ENCODE measurements at regions not wholly inside any gene's neighbourhood (a gene's known extent, or its start where the extent isn't known, plus 50 kb on each side); places are given as distances from the start of the nearest gene placed in this dataset.

GRCh38 chr13:88978607-88979006 lies 1307.4 kb downstream of the SLITRK5 start:
- H2BK15ac ChIP-seq (ENCODE audit: low read depth, low read length), result no peak overlapping the region
- peaks cover 3% of the 10 kb centered on the region; the same call in 1 of the 2 replicates for H3K9me3 ChIP-seq (ENCODE audit: control insufficient read depth, insufficient read depth, low read length)
- H2AFZ ChIP-seq (replicated peaks; ENCODE audit: low read length, poor library complexity), result no peak overlapping the region
- no peak overlapping the region for H2AK9ac ChIP-seq (replicated peaks; ENCODE audit: low read depth, low read length, poor library complexity)
- no peak overlapping the region for H3K56ac ChIP-seq (ENCODE audit: extremely low read depth, insufficient read depth, low read length)
- no peaks in the 10 kb centered on the region for H3K4me1 ChIP-seq (ENCODE audit: control insufficient read depth, insufficient read depth, low read length)
- no peak overlapping the region for H3K23ac ChIP-seq (ENCODE audit: low read depth, low read length)
- WGBS, 2 experiments (ENCODE audit: extremely low coverage in 2 of 2, insufficient read length in 1 of 2), result 17% methylated on average over 1 of the region's 2 CpGs; no CpG with 5 or more reads in 1 of the 2 experiments
- POLR2A ChIA-PET (ENCODE audit: unreplicated experiment), result no interaction called here
- no peaks in the 10 kb centered on the region for H3K79me1 ChIP-seq (ENCODE audit: low read depth in 1 of 2, low read length in 2 of 2)
- H3K9me1 ChIP-seq (ENCODE audit: insufficient read depth, low read length), result no peaks in the 10 kb centered on the region
- no peak overlapping the region for H2BK20ac ChIP-seq (ENCODE audit: low read depth, low read length)
- DNase-seq (no peak), ATAC-seq (ENCODE audit: low read depth) (no peak)
- H2BK120ac ChIP-seq (ENCODE audit: low read depth, low read length), result no peak overlapping the region
- no peak overlapping the region for H4K8ac ChIP-seq (ENCODE audit: low read depth in 2 of 2, low read length in 2 of 2)
- CTCF ChIA-PET, result no interaction called here
- no peak overlapping the region for H3K9ac ChIP-seq (ENCODE audit: low read depth, low read length)
- H3K4me3 ChIP-seq (ENCODE audit: insufficient read depth, low read depth, low read length), result no peak overlapping the region
- H3K4me2 ChIP-seq (ENCODE audit: low read depth, low read length), result no peak overlapping the region
- no peak overlapping the region for H2AK5ac ChIP-seq (ENCODE audit: low read depth, low read length)
- dilution Hi-C loops (cut with HindIII; ENCODE audit: low sequenced_read_pairs, unreplicated experiment), result no loop called here
- no peaks in the 10 kb centered on the region for H3K27me3 ChIP-seq (ENCODE audit: control insufficient read depth, insufficient read depth, low read length)
- no peak overlapping the region for H2BK5ac ChIP-seq (ENCODE audit: low read depth, low read length, poor library complexity, severe bottlenecking)
- no TSS peak for BruUV-seq (replicated peaks)
- no peaks in the 10 kb centered on the region for H3K36me3 ChIP-seq (ENCODE audit: control insufficient read depth, insufficient read depth, low read length)
- H3K18ac ChIP-seq (ENCODE audit: low read depth, low read length), result no peak overlapping the region
- H4K5ac ChIP-seq (ENCODE audit: low read depth, low read length), result no peak overlapping the region
- H4K91ac ChIP-seq (ENCODE audit: insufficient read depth, low read depth, low read length), result no peak overlapping the region
- in situ Hi-C loops (cut with MboI; ENCODE audit: low sequenced_read_pairs), result no loop called here
- no peak overlapping the region for H3K27ac ChIP-seq (ENCODE audit: insufficient read depth, low read length)
- TF ChIP-seq MAZ (IDR thresholded peaks at IDR 0.05; ENCODE audit: borderline replicate concordance, low read depth, low read length) (no peak), RFX5 (IDR thresholded peaks at IDR 0.05; ENCODE audit: low read depth, low read length) (no peak), CEBPB (IDR thresholded peaks at IDR 0.05; ENCODE audit: low read depth, low read length) (peak; percentile 47), FOS (IDR thresholded peaks at IDR 0.05; ENCODE audit: low read depth, low read length) (no peak), MAFK (IDR thresholded peaks at IDR 0.05; ENCODE audit: low read depth, low read length) (no peak), CTCF (conservative IDR thresholded peaks at IDR 0.05; ENCODE audit: low read depth, low read length) (no peak)
- intact Hi-C loops (cut with micrococcal nuclease), result no loop called here
- no peak overlapping the region for H3K14ac ChIP-seq (replicated peaks; ENCODE audit: low read depth, low read length)
- H4K20me1 ChIP-seq (ENCODE audit: insufficient read depth, low read length), result no peaks in the 10 kb centered on the region
- no peak overlapping the region for H3K4ac ChIP-seq (ENCODE audit: low read depth, low read length)

All from IMR-90 (cell line).